ENCODE measurements at regions not wholly inside any gene's neighbourhood (a gene's known extent, or its start where the extent isn't known, plus 50 kb on each side); places are given as distances from the start of the nearest gene placed in this dataset.

GRCh38 chr2:196284144-196284844 is 112.9 kb upstream of the STK17B start:
- H3K36me3 Mint-ChIP-seq (ENCODE audit: low read depth) = peaks cover 10% of the 10 kb centered on the region
- H3K9me3 Mint-ChIP-seq = peaks cover 2% of the 10 kb centered on the region
- no peak for DNase-seq
- H3K4me1 Mint-ChIP-seq = no peaks in the 10 kb centered on the region
- no peak overlapping the region for H3K4me3 Mint-ChIP-seq
- TF ChIP-seq, protein P1, sequence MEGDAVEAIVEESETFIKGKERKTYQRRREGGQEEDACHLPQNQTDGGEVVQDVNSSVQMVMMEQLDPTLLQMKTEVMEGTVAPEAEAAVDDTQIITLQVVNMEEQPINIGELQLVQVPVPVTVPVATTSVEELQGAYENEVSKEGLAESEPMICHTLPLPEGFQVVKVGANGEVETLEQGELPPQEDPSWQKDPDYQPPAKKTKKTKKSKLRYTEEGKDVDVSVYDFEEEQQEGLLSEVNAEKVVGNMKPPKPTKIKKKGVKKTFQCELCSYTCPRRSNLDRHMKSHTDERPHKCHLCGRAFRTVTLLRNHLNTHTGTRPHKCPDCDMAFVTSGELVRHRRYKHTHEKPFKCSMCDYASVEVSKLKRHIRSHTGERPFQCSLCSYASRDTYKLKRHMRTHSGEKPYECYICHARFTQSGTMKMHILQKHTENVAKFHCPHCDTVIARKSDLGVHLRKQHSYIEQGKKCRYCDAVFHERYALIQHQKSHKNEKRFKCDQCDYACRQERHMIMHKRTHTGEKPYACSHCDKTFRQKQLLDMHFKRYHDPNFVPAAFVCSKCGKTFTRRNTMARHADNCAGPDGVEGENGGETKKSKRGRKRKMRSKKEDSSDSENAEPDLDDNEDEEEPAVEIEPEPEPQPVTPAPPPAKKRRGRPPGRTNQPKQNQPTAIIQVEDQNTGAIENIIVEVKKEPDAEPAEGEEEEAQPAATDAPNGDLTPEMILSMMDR (IDR thresholded peaks at IDR 0.05) = no peak
- H3K27me3 Mint-ChIP-seq (ENCODE audit: low read depth, poor library complexity) = peaks cover 2% of the 10 kb centered on the region
- H3K27ac Mint-ChIP-seq = no peak overlapping the region

DNA sequence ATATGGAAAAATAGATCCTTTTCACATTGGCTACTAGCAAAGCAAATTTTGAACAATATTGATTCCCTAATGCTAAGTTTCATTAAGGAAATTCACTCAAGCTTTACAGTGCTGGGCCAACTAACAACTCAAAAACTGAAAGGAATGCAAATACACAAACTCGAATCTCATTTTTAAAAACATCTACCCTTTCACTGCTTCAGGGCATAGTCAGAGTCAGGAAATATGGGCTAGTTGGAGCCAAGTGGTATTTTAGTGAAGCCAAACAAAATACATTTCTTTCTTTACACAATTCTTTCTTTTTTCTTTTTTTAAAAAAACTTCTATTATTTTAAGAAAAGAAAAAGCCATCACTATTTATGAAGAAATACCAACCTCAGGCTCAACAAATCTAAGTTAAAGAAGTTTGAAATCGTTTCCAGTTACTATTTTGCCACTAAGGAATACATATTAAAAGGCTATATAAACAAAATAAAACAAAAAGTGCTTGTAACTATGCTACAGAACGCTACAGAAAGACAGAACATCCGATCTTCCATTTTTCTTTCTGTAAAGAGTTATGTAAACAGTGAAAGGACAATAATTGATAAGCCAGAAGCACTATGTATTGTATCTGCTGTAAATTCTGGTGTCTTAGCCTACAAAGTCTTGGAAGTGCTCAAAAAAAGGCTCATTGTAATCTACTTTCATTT is 113.6 kb upstream of the STK17B start:
- Mint-ChIP-seq H3K27me3 (ENCODE audit: low read depth, poor library complexity) (peaks cover 2% of the 10 kb centered on the region), H3K36me3 (ENCODE audit: low read depth) (peaks cover 6% of the 10 kb centered on the region), H3K4me1 (no peaks in the 10 kb centered on the region), H3K27ac (no peak overlapping the region), H3K9me3 (peaks cover 2% of the 10 kb centered on the region), H3K4me3 (no peak overlapping the region)
- DNase-seq = no peak
- TF ChIP-seq, protein P1 (IDR thresholded peaks at IDR 0.05) = no peak

- TF ChIP-seq, protein P1 (IDR thresholded peaks at IDR 0.05) = no peak
- H3K27ac Mint-ChIP-seq = no peak overlapping the region
- no peak overlapping the region for H3K4me3 Mint-ChIP-seq
- no peak for DNase-seq
- peaks cover 6% of the 10 kb centered on the region for H3K36me3 Mint-ChIP-seq (ENCODE audit: low read depth)
- no peaks in the 10 kb centered on the region for H3K4me1 Mint-ChIP-seq
- peaks cover 2% of the 10 kb centered on the region for H3K27me3 Mint-ChIP-seq (ENCODE audit: low read depth, poor library complexity)
- H3K9me3 Mint-ChIP-seq = peaks cover 2% of the 10 kb centered on the region
Observed at GRCh38 chr2:196286821-196287220, 115.4 kb upstream of the STK17B start.

DNA sequence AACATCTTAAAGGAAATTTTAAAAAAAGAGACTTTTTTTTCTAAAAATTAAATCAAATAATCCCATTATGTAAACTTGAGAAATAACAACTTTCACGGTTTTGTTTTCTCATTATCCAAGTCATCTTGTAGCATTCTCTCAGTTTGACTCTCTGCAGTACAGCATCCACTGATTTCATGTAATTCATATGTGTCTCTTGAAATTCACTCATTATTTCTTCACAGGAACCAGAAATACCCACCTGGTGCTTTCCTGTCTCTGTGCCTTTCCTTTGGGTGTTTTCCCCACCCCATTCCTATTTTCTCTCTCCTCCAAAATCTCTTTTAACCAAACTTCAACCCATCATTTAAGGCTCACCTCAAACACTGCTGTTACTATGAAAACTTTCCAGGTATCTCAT is 116.1 kb upstream of the STK17B start:
- H3K27me3 Mint-ChIP-seq (ENCODE audit: low read depth, poor library complexity) = peaks cover under 1% of the 10 kb centered on the region
- H3K4me1 Mint-ChIP-seq = no peaks in the 10 kb centered on the region
- peaks cover 5% of the 10 kb centered on the region for H3K36me3 Mint-ChIP-seq (ENCODE audit: low read depth)
- DNase-seq = no peak
- H3K27ac Mint-ChIP-seq = no peak overlapping the region
- H3K4me3 Mint-ChIP-seq = no peak overlapping the region
- H3K9me3 Mint-ChIP-seq = peaks cover 2% of the 10 kb centered on the region
- TF ChIP-seq, protein P1 (IDR thresholded peaks at IDR 0.05) = no peak

- no peak for DNase-seq
- TF ChIP-seq, protein P1 (IDR thresholded peaks at IDR 0.05) = no peak
- no peak overlapping the region for H3K27ac Mint-ChIP-seq
- H3K36me3 Mint-ChIP-seq (ENCODE audit: low read depth) = peaks cover 7% of the 10 kb centered on the region
- H3K4me3 Mint-ChIP-seq = no peak overlapping the region
- no peaks in the 10 kb centered on the region for H3K4me1 Mint-ChIP-seq
- no peaks in the 10 kb centered on the region for H3K27me3 Mint-ChIP-seq (ENCODE audit: low read depth, poor library complexity)
- H3K9me3 Mint-ChIP-seq = no peaks in the 10 kb centered on the region
Observed at GRCh38 chr2:196288006-196288538, 116.7 kb upstream of the STK17B start.
